HG02885 (cell line): ENCODE measurements at regions not wholly inside any gene's neighbourhood (a gene's known extent, or its start where the extent isn't known, plus 50 kb on each side); places are given as distances from the start of the nearest gene placed in this dataset.

Experiments used
- ATAC-seq: cut with Tn5 transposase; IDR thresholded peaks from one replicate; pipeline ENCODE4 v1.9.1; 2021; ENCODE audit warnings: mild to moderate bottlenecking; ENCODE audit not compliant: unreplicated experiment, poor library complexity

DNA sequence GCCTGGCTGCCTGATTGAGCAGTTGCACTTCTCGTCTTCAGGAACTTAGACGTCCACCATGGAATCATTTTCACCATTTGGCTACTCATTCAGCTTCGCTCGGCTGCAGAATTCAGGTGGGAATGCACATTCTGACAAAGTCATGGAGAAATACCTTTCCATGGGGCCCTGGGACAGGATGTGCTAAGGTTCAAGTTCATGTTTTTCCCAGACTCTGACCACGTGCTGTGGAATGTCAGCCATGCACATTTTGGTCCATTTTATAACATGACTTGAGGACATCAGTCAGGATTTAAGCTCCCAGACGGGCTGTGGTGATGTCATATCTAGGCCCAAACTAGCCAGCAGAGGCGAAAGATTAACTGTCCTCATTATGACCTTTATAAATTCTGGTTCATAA, 205.3 kb downstream of the TBXT start:
- ATAC-seq, result no peak

DNA sequence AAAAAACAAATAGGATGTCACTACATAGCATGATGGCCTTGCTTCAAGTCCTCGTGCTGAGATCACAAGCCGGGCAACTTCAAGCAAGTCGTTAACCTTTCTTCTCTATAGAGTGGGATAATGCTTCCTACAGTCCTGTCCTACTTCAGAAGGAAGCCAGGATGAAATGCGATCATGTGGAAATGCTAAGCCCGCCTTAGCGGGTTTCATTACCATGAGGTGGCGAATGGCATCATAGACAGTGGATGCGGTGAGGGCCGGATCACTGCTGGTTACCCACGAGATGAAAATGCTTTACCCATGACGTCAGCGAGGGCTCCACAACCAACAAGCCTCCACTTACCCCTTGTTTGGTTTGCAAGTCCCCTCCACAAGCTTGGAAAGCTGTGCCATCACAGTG, 206.4 kb downstream of the TBXT start:
- no peak for ATAC-seq

DNA sequence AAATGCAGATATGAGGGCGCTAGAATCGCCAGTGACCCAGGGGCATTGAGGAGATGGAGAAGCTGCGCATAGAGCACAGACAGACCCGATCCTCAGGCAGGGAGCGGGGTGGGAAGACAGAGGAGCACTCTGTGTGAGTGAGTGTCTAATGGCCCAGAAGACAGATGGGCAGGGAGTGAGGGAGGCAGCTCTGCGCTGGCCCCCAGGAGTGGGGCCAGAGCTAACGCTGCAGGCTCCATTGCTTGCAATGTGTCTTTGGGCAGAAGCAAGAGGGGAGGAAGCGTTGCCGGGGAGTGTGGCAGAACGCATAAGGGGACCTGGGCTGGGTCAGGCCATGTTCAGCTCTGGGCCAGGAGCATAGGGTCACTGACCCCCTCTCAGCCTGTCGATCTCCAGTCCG, 207.0 kb downstream of the TBXT start:
- no peak for ATAC-seq

DNA sequence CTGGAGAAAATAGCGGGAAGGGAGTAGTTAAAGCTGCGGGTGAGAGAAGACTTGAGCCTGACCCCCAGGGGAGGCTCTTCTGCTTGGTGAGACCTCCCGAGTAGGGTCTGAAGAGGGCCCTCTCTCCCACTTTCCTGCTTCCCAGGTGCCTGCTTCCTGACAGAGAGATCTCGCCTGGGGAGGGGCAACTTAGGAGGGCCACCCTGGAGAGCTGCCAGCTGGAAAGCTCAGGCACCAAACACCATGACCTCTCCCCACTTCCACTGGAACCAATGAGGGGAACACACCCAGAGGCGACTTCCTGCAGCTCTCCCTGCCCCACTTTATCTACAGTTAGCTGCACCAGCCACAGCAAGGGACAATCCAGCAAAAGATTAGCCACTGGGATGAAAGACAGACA, 208.0 kb downstream of the TBXT start:
- ATAC-seq, result no peak

DNA sequence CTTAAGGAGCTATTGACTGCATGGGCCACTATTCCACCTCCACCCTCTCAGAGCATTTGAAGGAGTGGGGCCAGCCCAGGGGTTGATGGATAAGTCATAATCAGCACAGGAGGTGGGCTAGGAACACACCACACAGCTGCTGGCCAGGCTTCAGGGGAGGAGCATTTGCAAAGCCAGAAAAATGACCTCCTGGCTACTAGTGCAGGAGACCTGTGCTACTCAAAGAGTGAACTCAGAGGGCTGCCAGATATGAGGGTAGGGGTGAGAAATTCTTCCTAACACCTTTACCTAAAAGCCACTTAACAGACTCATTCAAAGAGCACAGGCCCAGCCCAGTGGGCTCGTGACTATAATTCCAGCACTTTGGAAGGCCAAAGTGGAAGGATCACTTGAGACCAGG, 210.8 kb downstream of the TBXT start:
- ATAC-seq, result no peak

DNA sequence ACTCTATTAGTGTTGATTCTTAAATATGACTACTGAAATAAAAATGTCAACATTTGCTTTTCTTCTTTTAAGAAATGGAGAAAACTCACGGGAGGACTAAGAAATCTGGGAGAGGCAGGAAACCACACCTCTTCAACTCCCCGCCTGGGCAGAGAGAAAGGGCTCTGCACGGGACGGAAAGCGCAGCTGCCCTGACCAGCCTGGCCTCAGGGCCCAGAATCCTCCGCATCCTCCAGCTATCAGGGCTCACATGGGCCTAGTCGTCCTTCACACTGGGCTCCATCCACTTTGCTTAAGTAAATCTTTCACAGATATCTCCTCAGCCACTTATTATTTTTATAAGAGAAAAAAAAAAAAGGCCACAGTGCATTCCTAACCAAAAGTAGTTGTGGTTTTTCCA, 215.1 kb downstream of the TBXT start:
- ATAC-seq, result no peak

DNA sequence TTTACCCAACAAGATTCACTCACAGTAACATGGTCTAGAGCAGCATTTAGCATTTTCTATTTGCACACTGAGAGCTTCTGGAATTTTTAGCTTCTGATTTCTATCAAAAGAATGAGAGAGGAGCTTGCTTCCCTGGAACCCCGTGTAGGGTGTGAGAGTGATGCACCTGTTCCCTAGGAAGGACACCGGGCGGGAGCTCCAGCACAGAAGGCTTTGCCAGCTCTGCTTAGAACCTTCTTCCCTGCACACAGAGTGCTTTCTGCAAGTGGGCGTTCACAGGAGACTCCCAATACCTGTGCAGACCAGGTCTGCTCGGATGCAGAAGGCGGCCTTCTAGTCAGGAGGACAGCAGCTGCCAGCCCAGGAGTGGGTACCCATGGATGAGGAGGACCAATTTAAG, 217.3 kb downstream of the TBXT start:
- no peak for ATAC-seq

DNA sequence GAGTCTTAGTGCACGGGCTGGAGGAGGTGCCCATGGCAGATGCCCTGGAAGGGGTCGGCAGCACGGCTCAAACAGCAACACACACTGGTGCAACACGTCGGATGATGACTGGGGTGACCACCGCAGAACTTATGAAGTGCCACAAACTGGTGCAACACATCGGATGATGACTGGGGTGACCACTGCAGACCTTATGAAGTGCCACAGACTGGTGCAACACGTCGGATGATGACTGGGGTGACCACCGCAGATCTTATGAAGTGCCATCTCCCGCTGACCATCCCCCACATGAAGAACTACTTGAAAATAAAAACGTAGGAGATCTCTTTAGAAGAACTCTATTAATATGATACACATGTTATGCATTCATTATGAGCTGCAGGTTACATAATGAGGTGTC, 218.3 kb downstream of the TBXT start:
- ATAC-seq, result no peak

DNA sequence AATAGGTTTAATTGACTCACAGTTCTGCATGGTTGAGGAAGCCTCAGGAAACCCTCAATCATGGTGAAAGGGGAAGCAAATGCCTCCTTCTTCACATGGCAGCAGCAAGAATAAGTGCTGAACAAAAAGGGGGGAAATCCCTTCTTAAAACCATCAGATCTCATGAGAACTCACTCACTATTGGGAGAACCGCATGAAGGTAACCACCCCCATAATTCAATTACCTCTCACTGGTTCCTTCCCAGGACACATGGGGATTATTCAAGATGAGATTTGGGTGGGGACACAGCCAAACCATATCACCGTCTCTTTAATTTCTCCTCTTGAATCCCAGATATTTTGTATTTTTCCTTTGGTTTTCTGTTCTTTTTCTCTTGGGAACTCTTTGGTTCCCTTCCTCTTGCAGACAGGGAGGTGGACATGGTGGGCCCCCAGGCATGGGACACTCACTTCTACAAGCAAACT, 223.6 kb downstream of the TBXT start:
- no peak for ATAC-seq

DNA sequence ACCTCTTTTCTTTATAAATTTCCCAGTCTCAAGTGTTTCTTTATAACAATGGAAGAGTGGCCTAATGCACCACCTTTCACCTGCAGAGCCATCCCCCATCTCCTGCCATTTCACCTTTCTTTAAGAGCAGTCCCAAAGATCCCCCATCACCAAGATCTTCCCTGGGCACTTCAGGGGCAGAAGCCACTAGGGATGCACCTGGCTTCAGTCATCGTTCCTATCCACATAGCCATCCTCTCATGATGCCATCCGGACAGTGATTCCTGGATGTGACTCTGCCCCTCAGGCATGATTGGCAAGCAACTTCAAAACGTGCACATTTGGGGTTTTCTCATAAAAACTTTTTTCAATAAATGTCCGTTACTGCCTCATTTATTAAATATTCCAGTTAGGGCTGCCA, 225.9 kb downstream of the TBXT start:
- no peak for ATAC-seq

DNA sequence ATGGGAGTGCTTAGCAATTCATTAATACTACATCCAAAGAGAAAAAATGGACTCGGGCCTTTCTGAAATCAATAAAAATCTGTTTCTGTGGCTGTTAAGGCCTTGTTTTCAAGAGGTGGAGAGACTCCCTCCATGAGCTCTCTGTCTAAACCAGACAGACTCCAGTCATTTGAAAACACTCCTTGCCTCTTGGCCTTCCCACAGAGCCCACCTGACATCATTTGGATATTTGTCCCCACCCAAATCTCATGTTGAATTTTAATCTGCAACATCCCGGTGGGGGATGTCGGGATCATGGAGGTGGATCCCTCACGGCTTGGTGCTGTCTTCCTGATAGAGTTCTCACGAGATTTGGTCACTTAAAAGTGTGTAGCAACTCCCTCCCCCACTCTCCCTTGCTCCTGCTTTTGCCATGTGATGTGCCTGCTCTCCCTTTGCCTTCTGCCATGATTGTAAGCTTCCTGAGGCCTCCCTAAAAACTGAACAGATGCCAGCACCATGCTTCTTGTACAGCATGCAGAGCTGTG, 226.3 kb downstream of the TBXT start:
- ATAC-seq, result no peak

DNA sequence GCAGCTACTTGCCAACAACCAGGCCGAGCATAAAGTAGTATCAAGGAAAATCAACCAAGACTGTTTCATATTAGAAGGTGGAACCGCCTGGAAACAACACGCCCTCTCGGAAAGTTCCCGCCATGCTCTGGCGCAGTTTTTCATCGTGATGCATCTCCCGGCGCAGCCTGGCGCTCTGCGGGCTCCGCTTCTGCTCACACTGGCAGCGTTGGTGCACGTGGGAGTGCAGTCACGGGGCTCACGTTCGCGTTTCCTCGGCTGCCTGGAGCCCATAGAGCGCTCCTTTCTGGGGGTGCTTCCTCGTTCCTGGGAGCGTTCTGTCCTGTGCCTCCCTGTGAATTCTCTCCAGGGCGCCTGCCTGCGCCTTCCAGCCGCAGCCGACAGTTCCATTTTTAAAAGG, 227.3 kb downstream of the TBXT start:
- no peak for ATAC-seq

DNA sequence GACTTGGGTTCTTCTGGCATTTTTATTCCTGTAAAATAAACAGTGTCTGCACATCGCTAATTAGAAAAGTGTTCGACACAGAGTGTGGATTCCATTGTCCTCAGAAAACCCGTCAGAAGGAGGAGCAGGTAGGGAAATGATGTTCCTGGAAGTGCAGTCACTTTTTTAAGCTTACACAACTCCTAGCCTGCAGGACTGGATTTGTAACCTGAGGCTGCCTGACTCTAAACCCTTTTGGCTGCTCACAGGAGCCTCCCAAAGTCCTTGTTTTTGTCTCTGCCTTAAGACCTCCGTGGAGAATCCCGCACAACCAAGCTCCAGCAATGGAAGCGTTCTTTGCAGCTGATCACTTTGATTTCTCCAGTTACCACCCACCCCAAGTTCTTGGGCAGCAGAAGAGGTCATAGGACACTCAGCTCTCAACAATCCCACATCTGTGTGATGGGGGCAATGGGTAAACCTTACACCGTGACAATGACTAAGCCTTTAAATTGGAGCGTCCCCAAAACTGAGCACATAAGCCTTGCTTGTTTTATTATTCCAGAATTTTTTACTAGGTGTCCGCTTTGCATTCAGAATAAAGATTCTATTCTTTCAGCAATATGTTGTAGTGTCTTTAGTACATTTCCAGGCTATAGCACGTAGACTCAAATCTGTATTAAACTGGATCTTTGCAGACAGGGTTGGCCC, 227.9 kb downstream of the TBXT start:
- no peak for ATAC-seq

DNA sequence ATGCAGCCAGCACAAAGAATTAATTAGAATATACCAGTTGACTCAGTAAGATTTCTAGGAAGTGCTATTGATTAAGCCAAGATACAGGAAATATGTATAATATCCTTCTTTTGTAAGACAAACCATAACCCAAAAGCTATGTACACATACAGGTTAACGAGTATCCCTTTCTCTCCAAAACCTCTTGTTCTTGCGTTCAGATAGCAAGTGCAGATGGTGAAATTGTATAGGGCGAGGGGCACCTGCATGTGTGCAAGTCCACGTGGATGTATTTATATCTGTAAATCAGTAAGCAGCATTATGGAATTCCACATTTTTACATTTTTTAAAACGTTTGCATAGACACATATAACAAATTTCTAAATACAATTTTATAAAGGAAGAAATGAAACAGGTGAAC, 228.6 kb downstream of the TBXT start:
- no peak for ATAC-seq

DNA sequence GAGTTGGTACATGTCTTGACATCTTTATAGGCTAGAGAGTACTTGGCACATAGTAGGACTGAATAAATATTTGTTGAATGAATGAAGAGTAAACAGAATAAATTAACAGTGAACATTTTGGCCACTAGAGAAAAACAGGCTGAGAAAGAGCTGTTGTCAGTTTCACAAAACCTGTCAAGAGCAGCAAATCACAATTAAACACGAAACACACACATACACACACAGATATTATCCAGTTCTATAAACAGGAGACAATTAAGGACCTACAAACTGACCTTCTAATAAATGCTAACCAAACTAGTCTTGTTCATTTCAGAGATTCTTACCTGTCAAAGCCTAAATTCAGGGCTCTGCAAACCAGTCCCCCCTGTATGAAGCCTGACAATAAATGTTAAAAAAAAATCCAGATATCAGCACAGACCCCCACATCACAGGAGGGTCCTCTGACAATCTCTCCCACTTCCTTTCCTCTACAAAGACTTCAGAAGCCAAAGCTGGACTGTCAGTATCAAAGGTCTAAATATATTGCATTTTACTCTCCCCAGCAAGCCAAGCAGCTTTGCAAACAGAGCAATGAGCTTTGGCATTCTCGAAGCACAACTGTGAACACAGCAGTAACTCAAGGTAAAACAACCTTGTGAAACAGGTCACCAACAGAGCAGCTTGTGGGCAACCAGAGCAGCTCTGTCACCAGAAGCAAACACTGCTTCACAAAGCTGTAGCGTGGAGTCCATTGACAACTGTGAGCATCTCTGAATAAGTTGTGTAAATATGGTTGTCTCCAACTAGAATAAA, 229.9 kb downstream of the TBXT start:
- ATAC-seq, result no peak

DNA sequence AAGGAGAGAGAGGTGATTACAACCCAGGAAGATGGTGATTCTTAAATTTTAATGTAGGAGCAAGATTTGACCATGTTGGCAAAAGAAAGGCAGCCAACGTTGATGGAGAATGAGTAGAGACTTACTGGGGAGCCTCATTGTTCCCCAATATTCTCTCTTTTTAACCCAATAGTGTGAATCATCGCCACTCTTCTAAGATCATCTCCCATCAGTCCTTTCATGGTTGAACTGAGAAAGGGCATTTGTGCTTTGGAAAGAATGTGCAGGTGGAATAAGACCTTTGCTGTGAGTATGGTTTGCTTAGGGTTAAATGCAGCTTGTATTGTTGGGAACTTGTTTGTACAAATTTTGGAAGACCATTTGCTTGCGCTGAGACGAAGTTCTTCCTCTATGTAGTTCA, 231.0 kb downstream of the TBXT start:
- no peak for ATAC-seq

DNA sequence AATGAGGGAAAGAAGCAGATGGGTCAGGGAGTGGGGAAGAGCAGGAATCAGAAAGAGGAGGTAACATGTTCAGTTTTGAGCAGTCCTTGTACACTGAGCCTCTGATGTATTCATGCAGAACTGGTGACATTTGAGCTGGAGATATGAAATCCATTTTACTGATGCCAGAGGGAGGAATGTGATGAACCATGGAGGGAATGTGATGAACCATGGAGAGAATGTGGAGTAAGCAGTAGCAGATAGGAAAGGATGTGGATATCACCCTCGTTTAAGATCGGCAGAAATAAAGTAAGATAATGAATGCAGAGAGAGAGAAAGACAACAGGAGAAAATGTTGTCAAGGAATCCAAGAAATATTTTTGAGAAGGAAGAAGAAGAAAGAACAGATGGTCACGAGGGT, 231.6 kb downstream of the TBXT start:
- no peak for ATAC-seq

DNA sequence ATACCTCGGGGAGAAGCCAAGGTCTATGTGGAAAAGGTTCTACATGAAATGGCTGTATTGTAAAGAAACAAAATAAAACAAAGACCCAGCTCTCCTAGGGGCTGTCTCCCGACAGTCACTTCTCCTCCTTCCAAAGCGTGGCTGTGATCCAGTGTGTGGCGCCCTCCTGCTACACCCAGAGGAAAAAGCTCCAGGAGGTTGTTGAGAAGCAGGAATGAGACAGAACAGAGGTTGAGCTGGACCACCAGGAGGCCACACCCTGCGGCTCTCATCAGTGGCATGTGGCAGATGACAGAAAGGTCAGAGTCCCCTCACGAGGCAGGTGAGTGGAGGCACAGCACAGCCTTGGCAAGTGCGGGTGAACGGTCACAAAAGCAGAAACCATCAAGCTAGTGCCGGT, 236.0 kb downstream of the TBXT start:
- no peak for ATAC-seq

DNA sequence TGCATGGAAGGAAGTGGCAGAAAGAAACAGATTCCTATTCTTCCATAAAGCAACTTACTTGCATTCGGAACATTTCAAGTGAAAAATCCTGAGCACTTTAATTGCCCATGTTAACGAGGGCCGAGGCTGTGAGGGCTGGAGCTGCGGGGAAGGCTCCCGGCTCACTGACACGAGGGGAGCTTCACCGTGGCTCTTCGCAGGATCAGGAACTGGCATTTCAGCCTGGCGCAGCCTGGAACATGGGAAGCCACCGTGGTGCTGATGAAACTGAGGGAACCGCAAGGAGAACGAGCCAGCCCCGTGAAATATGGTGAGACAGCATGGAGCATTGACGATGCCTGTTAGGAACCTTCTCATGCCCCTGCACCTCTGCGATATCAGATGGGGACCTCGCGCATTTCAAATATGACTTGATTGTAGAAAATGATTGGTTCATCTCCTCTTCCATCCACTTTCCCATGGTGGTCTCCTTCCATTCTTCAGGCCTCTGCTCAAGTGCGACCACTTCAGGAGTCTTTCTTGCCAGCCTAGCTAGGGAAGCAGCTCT, 236.9 kb downstream of the TBXT start:
- ATAC-seq, result no peak

DNA sequence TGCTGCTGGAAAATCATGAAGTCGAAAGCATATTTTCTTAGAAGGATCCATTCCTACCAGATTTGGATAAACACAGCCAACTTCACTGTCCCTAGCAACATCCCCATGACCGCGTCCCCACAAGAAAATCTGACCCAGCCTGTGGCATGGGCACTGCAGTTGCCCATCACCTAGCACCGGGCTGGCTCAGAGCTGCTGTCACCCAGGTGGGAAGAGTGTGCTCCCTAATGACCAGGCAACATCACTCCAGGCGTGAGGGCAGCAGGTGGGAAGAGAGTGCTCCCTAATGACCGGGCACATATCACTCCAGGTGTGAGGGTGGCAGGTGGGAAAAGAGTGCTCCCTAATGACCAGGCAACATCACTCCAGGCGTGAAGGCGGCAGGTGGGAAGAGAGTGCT, 238.0 kb downstream of the TBXT start:
- no peak for ATAC-seq

DNA sequence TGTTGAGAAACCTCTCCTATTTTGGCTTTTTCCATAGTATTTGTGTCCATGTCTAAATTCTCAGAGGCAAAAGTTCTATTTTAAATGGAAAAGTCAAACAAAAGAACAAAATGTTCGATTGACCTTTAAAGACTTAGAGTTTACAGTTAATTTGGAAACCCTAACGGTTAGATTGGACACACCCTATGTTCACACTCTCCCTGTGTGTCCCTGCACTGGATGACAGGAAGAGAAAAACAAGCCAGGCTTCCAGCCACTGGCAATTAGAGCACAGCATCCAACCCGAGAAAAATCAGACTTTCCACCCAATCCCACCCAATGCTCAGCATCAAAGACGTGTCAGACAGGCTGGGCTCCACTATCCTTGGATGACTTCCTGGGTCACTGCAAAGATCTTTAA, 241.3 kb downstream of the TBXT start:
- no peak for ATAC-seq
